IMR-90 (cell line): ENCODE measurements at regions not wholly inside any gene's neighbourhood (a gene's known extent, or its start where the extent isn't known, plus 50 kb on each side); places are given as distances from the start of the nearest gene placed in this dataset.

Experiments used
- ATAC-seq: fragments of 200-7000 bp; cut with Tn5 transposase; 2 replicates; pipeline ENCODE4 v1.9.1; 2020; ENCODE audit warnings: low read depth, mild to moderate bottlenecking, moderate library complexity
- BruUV-seq: library from RNA; stranded (reverse); fragments of 400-500 nt; replicated peaks from 2 replicates; lab custom pipeline; 2021; lab: Mats Ljungman, UMichigan
- CTCF ChIA-PET: fragments of 300-600 bp; formaldehyde crosslinking; extraction: SDS; loops from one replicate; lab custom pipeline; 2021; ENCODE audit warnings: antibody characterized with exemption; lab: Yijun Ruan, JAX
- POLR2A ChIA-PET: fragments of 300-600 bp; sonication (Branson Sonifier 250); formaldehyde crosslinking; loops from one replicate; lab custom pipeline; 2022; ENCODE audit warnings: antibody characterized with exemption; ENCODE audit not compliant: unreplicated experiment; lab: Charles Lee
- DNase-seq: peaks from one replicate; pipeline ENCODE4 v3.0.0; 2013
- H2AFZ ChIP-seq: replicated peaks from 2 replicates; pipeline ENCODE3; 2013; ENCODE audit warnings: low read length, mild to moderate bottlenecking; ENCODE audit not compliant: poor library complexity
- H2AK5ac ChIP-seq: 2 replicates; pipeline ENCODE4 v1.6.1; 2013; ENCODE audit warnings: low read depth, low read length, inconsistent platforms
- H2AK9ac ChIP-seq: replicated peaks from 2 replicates; pipeline ENCODE3; 2013; ENCODE audit warnings: mild to moderate bottlenecking, low read depth, low read length, moderate library complexity; ENCODE audit not compliant: poor library complexity
- H2BK120ac ChIP-seq: 2 replicates; pipeline ENCODE4 v1.6.1; 2013; ENCODE audit warnings: low read depth, low read length, inconsistent platforms
- H2BK15ac ChIP-seq: 3 replicates; pipeline ENCODE4 v1.6.1; 2013; ENCODE audit warnings: low read depth, low read length, inconsistent platforms
- H2BK20ac ChIP-seq: 2 replicates; pipeline ENCODE4 v1.6.1; 2013; ENCODE audit warnings: low read depth, mild to moderate bottlenecking, inconsistent platforms, low read length, moderate library complexity
- H2BK5ac ChIP-seq: 2 replicates; pipeline ENCODE4 v1.6.1; 2013; ENCODE audit warnings: mild to moderate bottlenecking, low read depth, low read length, inconsistent platforms; ENCODE audit not compliant: poor library complexity, severe bottlenecking
- H3K14ac ChIP-seq: replicated peaks from 2 replicates; pipeline ENCODE4 v1.6.1; 2013; ENCODE audit warnings: low read depth, low read length, inconsistent platforms
- H3K18ac ChIP-seq: 2 replicates; pipeline ENCODE4 v1.6.1; 2013; ENCODE audit warnings: low read depth, low read length, control low read depth
- H3K23ac ChIP-seq: 2 replicates; pipeline ENCODE4 v1.6.1; 2013; ENCODE audit warnings: low read depth, low read length, inconsistent platforms
- H3K27ac ChIP-seq: 2 replicates; pipeline ENCODE4 v1.5.1; 2013; ENCODE audit warnings: mild to moderate bottlenecking, control low read depth, low read length; ENCODE audit not compliant: insufficient read depth
- H3K27me3 ChIP-seq: 2 replicates; pipeline ENCODE4 v1.6.1; 2013; ENCODE audit warnings: low read length; ENCODE audit not compliant: control insufficient read depth, insufficient read depth
- H3K36me3 ChIP-seq: 2 replicates; pipeline ENCODE4 v1.6.1; 2013; ENCODE audit warnings: low read length, mixed read lengths; ENCODE audit not compliant: control insufficient read depth, insufficient read depth
- H3K4ac ChIP-seq: 2 replicates; pipeline ENCODE4 v1.6.1; 2013; ENCODE audit warnings: low read depth, low read length, inconsistent platforms
- H3K4me1 ChIP-seq: 2 replicates; pipeline ENCODE4 v1.6.1; 2013; ENCODE audit warnings: low read length, mixed read lengths; ENCODE audit not compliant: control insufficient read depth, insufficient read depth
- H3K4me2 ChIP-seq: 2 replicates; pipeline ENCODE4 v1.6.1; 2013; ENCODE audit warnings: low read depth, mild to moderate bottlenecking, control low read depth, low read length, moderate library complexity
- H3K4me3 ChIP-seq: 2 replicates; pipeline ENCODE4 v1.5.1; 2013; ENCODE audit warnings: low read depth, mild to moderate bottlenecking, control low read depth, low read length, moderate library complexity; ENCODE audit not compliant: insufficient read depth
- H3K56ac ChIP-seq: 2 replicates; pipeline ENCODE4 v1.6.1; 2013; ENCODE audit warnings: low read length, inconsistent platforms; ENCODE audit not compliant: insufficient read depth; ENCODE audit errors: extremely low read depth
- H3K79me1 ChIP-seq, 2 experiments: 2 replicates each; pipeline ENCODE4 v1.6.1; 2013; ENCODE audit warnings: low read length in 2 of 2, inconsistent platforms in 1 of 2, low read depth in 1 of 2
- H3K9ac ChIP-seq: 2 replicates; pipeline ENCODE4 v1.6.1; 2013; ENCODE audit warnings: low read depth, low read length, control low read depth
- H3K9me1 ChIP-seq: 2 replicates; pipeline ENCODE4 v1.6.1; 2013; ENCODE audit warnings: low read length, inconsistent platforms; ENCODE audit not compliant: insufficient read depth
- H3K9me3 ChIP-seq: 2 replicates; pipeline ENCODE4 v1.6.1; 2013; ENCODE audit warnings: low read length; ENCODE audit not compliant: control insufficient read depth, insufficient read depth
- H4K20me1 ChIP-seq: 2 replicates; pipeline ENCODE4 v1.6.1; 2013; ENCODE audit warnings: low read length, inconsistent platforms; ENCODE audit not compliant: insufficient read depth
- H4K5ac ChIP-seq: 2 replicates; pipeline ENCODE4 v1.6.1; 2013; ENCODE audit warnings: mild to moderate bottlenecking, low read depth, low read length, control low read depth
- H4K8ac ChIP-seq, 2 experiments: 2 replicates each; pipeline ENCODE4 v1.6.1; 2013; ENCODE audit warnings: low read depth in 2 of 2, low read length in 2 of 2, control low read depth in 1 of 2, inconsistent platforms in 1 of 2
- H4K91ac ChIP-seq: 2 replicates; pipeline ENCODE4 v1.6.1; 2013; ENCODE audit warnings: low read depth, low read length, inconsistent platforms; ENCODE audit not compliant: insufficient read depth
- MAFK ChIP-seq: IDR thresholded peaks from 2 replicates; pipeline ENCODE4 v1.6.1; 2012; ENCODE audit warnings: low read depth, low read length, improper control_type of control experiment
- MAZ ChIP-seq: IDR thresholded peaks from 2 replicates; pipeline ENCODE4 v1.6.1; 2012; ENCODE audit warnings: low read depth, mild to moderate bottlenecking, low read length, improper control_type of control experiment, moderate library complexity, borderline replicate concordance
- RAD21 ChIP-seq: IDR thresholded peaks from 2 replicates; pipeline ENCODE4 v1.6.1; 2012; ENCODE audit warnings: low read length, improper control_type of control experiment
- SMC3 ChIP-seq: fragments of 150-350 bp; IDR thresholded peaks from 2 replicates; pipeline ENCODE4 v1.6.1; 2016; ENCODE audit warnings: low read depth, mild to moderate bottlenecking, antibody characterized with exemption, low read length, moderate library complexity
- WGBS, 2 experiments: methylation state at CpG; one replicate each; pipeline versions ENCODE4 v1.1.5 to v1.1.7; 2013; ENCODE audit warnings: missing lambda C conversion rate in 2 of 2; ENCODE audit not compliant: insufficient read length in 1 of 2; ENCODE audit errors: extremely low coverage in 2 of 2; 5-methylcytosine and 5-hydroxymethylcytosine counted together
- dilution Hi-C: fragments of 300-500 bp; cut with HindIII; formaldehyde crosslinking; loops from one replicate; pipeline ENCODE4 v1.14.3; 2018; ENCODE audit warnings: low sequenced_read_pairs; ENCODE audit not compliant: unreplicated experiment
- in situ Hi-C: fragments of 300-500 bp; cut with MboI; formaldehyde crosslinking; loops from 3 replicates; pipeline ENCODE4 v1.14.3; 2019; ENCODE audit warnings: low sequenced_read_pairs, inconsistent platforms, mixed read lengths
- intact Hi-C: fragments of 100-400 bp; cut with micrococcal nuclease; formaldehyde crosslinking; loops from 2 replicates; pipeline ENCODE4 v1.10.0; 2022

DNA sequence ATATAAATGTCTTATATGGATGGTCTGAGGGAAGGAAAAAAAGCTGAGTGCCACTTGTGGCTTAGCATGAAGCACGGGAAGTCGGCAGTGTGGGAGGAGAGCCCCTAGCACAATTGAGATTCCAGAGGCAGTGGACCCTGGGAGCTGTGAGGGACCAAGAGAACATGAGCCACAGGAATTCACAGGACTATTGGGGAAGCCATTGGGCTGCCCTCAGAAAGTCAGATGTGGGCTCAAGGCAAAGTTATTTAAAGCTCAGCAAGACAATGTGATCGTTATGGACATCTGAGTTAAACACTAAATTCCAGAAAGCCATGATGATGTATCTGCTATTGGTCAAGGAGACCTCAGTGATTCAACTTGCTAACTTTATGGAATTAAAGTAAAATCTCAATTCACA, 380.8 kb upstream of the IL12A start:
- intact Hi-C loops (no loop called here), dilution Hi-C loops (no loop called here), in situ Hi-C loops (loop anchor here (10.0 kb wide), 1 partner anchor 397 kb away; no protein-coding TSS in a partner anchor)
- H3K23ac ChIP-seq = no peak overlapping the region
- H3K18ac ChIP-seq = no peak overlapping the region
- no peak overlapping the region for H3K9ac ChIP-seq
- no peaks in the 10 kb centered on the region for H3K36me3 ChIP-seq
- BruUV-seq = no TSS peak
- H3K4me1 ChIP-seq = peaks cover 7% of the 10 kb centered on the region; the same call in 1 of the 2 replicates
- H3K14ac ChIP-seq = no peak overlapping the region
- no peak overlapping the region for H2AFZ ChIP-seq
- H2BK120ac ChIP-seq = no peak overlapping the region; the same call in 1 of the 2 replicates
- no peak overlapping the region for H3K56ac ChIP-seq
- no peak overlapping the region for H4K5ac ChIP-seq
- no peak overlapping the region for H4K8ac ChIP-seq
- no peaks in the 10 kb centered on the region for H3K79me1 ChIP-seq
- no peaks in the 10 kb centered on the region for H4K20me1 ChIP-seq
- H3K4me3 ChIP-seq = no peak overlapping the region
- H2AK9ac ChIP-seq = no peak overlapping the region
- TF ChIP-seq MAFK (no peak), RAD21 (no peak), MAZ (no peak), SMC3 (no peak)
- no peak overlapping the region for H3K4me2 ChIP-seq
- H2BK20ac ChIP-seq = no peak overlapping the region
- no peak overlapping the region for H3K4ac ChIP-seq
- peaks cover 6% of the 10 kb centered on the region for H3K9me1 ChIP-seq
- H3K27ac ChIP-seq = no peak overlapping the region
- DNase-seq = no peak
- H2BK15ac ChIP-seq = 0 out of 3 replicates have a peak overlapping the region, but pooled peaks have one; percentile 21
- ChIA-PET CTCF (interaction anchor here (0.6 to 0.7 kb wide), 2 partner anchors 128 to 689 kb away, joined by 3 read pairs; no protein-coding TSS in a partner anchor), POLR2A (no interaction called here)
- H2AK5ac ChIP-seq = no peak overlapping the region
- H4K91ac ChIP-seq = no peak overlapping the region
- no peaks in the 10 kb centered on the region for H3K9me3 ChIP-seq
- no peak overlapping the region for H2BK5ac ChIP-seq
- ATAC-seq = no peak
- 92% methylated on average over 2 of the region's 3 CpGs; no CpG with 5 or more reads in 1 of the 2 experiments for WGBS, 2 experiments
- no peaks in the 10 kb centered on the region for H3K27me3 ChIP-seq
